ENCODE measurements at regions not wholly inside any gene's neighbourhood (a gene's known extent, or its start where the extent isn't known, plus 50 kb on each side); places are given as distances from the start of the nearest gene placed in this dataset.

- H3K4me1 ChIP-seq (ENCODE audit: control insufficient read depth in 2 of 2, insufficient read depth in 1 of 2, low read depth in 1 of 2, low read length in 2 of 2): peaks cover 4% of the 10 kb centered on the region in 2 donors
- no peak overlapping the region for H3K14ac ChIP-seq (ENCODE audit: low read length)
- DNase-seq (ENCODE audit: low spot score): no peak
- H3K27ac ChIP-seq (replicated peaks; ENCODE audit: low read length): no peak overlapping the region
- H3K27me3 ChIP-seq (ENCODE audit: control insufficient read depth in 3 of 3, insufficient read depth in 3 of 3, low read depth in 1 of 3, low read length in 3 of 3): no peaks in the 10 kb centered on the region
- no peak overlapping the region for H3K4me2 ChIP-seq (ENCODE audit: insufficient read depth, low read length, poor library complexity, severe bottlenecking)
- H3K18ac ChIP-seq (ENCODE audit: low read length): no peak overlapping the region
- H3K9ac ChIP-seq (ENCODE audit: low read depth, low read length, poor library complexity): no peak overlapping the region
- H4K8ac ChIP-seq (ENCODE audit: low read depth, low read length): no peak overlapping the region
- no peaks in the 10 kb centered on the region for H3K36me3 ChIP-seq (replicated peaks in 1 of 2; ENCODE audit: control insufficient read depth in 2 of 2, insufficient read depth in 2 of 2, low read length in 2 of 2)
- WGBS, 2 donors (ENCODE audit: extremely low coverage in 2 of 2, insufficient read length in 2 of 2, insufficient replicate concordance in 1 of 2): no CpG with 5 or more reads among the region's 6 CpGs
- H3K4ac ChIP-seq (ENCODE audit: low read length): no peak overlapping the region
- no peak overlapping the region for H2BK120ac ChIP-seq (ENCODE audit: low read depth, low read length)
- H3K9me3 ChIP-seq (replicated peaks in 1 of 2; ENCODE audit: control insufficient read depth in 2 of 2, insufficient read depth in 1 of 2, low read depth in 1 of 2, low read length in 2 of 2): peaks cover 0 to 4% of the 10 kb centered on the region in 2 donors
- H2AFZ ChIP-seq (ENCODE audit: low read length): no peak overlapping the region
- no peak overlapping the region for H3K4me3 ChIP-seq (ENCODE audit: low read length in 2 of 2)
- no peak overlapping the region for H2AK5ac ChIP-seq (ENCODE audit: low read depth, low read length)
- H3K79me1 ChIP-seq (ENCODE audit: low read depth, low read length): no peaks in the 10 kb centered on the region
- no peak overlapping the region for H2BK15ac ChIP-seq (ENCODE audit: low read length)
- H3K23ac ChIP-seq (ENCODE audit: low read depth, low read length, poor library complexity): no peak overlapping the region
- no peak overlapping the region for H4K91ac ChIP-seq (ENCODE audit: low read depth, low read length, poor library complexity)
- no peak overlapping the region for H2BK12ac ChIP-seq (ENCODE audit: low read length)
- H2BK5ac ChIP-seq (ENCODE audit: low read length): no peak overlapping the region
These were observed 153.3 kb downstream of the CARTPT start for GRCh38 chr5:71872311-71872864.

DNA sequence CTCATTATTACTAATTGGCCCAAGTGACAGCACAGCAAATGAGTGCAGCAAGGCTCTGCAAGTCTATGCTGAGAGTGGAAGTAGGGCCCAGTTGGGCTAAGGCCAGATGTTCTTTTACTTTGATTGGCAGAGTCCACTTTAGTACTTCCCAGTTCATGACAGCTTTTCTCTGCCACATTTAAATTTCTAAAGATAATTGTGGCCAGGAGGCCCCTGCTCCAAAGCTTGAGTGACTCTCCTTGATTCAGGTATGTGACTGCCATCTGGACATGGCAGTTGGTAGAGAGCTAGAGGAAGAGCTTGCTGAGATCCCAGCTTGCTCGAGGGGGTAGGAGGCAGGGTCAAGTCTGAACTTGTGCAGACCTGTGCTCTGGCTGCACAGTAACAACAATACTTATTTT is 154.1 kb downstream of the CARTPT start:
- Histone ChIP-seq H3K4me2 (ENCODE audit: insufficient read depth, low read length, poor library complexity, severe bottlenecking) (no peak overlapping the region), H2BK5ac (ENCODE audit: low read length) (no peak overlapping the region), H3K9ac (ENCODE audit: low read depth, low read length, poor library complexity) (no peak overlapping the region), H3K4me1 (ENCODE audit: control insufficient read depth in 2 of 2, insufficient read depth in 1 of 2, low read depth in 1 of 2, low read length in 2 of 2) (peaks cover 4% of the 10 kb centered on the region in 2 donors), H2BK12ac (ENCODE audit: low read length) (no peak overlapping the region), H3K4ac (ENCODE audit: low read length) (no peak overlapping the region), H2BK15ac (ENCODE audit: low read length) (no peak overlapping the region), H3K27me3 (ENCODE audit: control insufficient read depth in 3 of 3, insufficient read depth in 3 of 3, low read depth in 1 of 3, low read length in 3 of 3) (no peaks in the 10 kb centered on the region), H4K8ac (ENCODE audit: low read depth, low read length) (no peak overlapping the region), H2AFZ (ENCODE audit: low read length) (peak overlapping the region; percentile 73), H2BK120ac (ENCODE audit: low read depth, low read length) (no peak overlapping the region), H3K79me1 (ENCODE audit: low read depth, low read length) (no peaks in the 10 kb centered on the region), H3K36me3 (replicated peaks in 1 of 2; ENCODE audit: control insufficient read depth in 2 of 2, insufficient read depth in 2 of 2, low read length in 2 of 2) (no peaks in the 10 kb centered on the region), H3K14ac (ENCODE audit: low read length) (no peak overlapping the region), H2AK5ac (ENCODE audit: low read depth, low read length) (no peak overlapping the region), H3K18ac (ENCODE audit: low read length) (no peak overlapping the region), H3K23ac (ENCODE audit: low read depth, low read length, poor library complexity) (no peak overlapping the region), H3K9me3 (replicated peaks in 1 of 2; ENCODE audit: control insufficient read depth in 2 of 2, insufficient read depth in 1 of 2, low read depth in 1 of 2, low read length in 2 of 2) (peaks cover 0 to 4% of the 10 kb centered on the region in 2 donors), H3K4me3 (ENCODE audit: low read length in 2 of 2) (no peak overlapping the region), H3K27ac (replicated peaks; ENCODE audit: low read length) (no peak overlapping the region), H4K91ac (ENCODE audit: low read depth, low read length, poor library complexity) (no peak overlapping the region)
- WGBS, 2 donors (ENCODE audit: extremely low coverage in 2 of 2, insufficient read length in 2 of 2, insufficient replicate concordance in 1 of 2): no CpG with 5 or more reads among the region's 1 CpG
- DNase-seq (ENCODE audit: low spot score): no peak

GRCh38 chr5:71874521-71874920 is 155.4 kb downstream of the CARTPT start:
- no CpG with 5 or more reads among the region's 2 CpGs for WGBS, 2 donors (ENCODE audit: extremely low coverage in 2 of 2, insufficient read length in 2 of 2, insufficient replicate concordance in 1 of 2)
- Histone ChIP-seq H2AFZ (ENCODE audit: low read length) (no peak overlapping the region), H2BK120ac (ENCODE audit: low read depth, low read length) (no peak overlapping the region), H3K4me2 (ENCODE audit: insufficient read depth, low read length, poor library complexity, severe bottlenecking) (no peak overlapping the region), H3K14ac (ENCODE audit: low read length) (no peak overlapping the region), H3K9ac (ENCODE audit: low read depth, low read length, poor library complexity) (no peak overlapping the region), H3K4me1 (ENCODE audit: control insufficient read depth in 2 of 2, insufficient read depth in 1 of 2, low read depth in 1 of 2, low read length in 2 of 2) (peaks cover 4% of the 10 kb centered on the region in 2 donors), H3K18ac (ENCODE audit: low read length) (no peak overlapping the region), H3K23ac (ENCODE audit: low read depth, low read length, poor library complexity) (no peak overlapping the region), H3K36me3 (replicated peaks in 1 of 2; ENCODE audit: control insufficient read depth in 2 of 2, insufficient read depth in 2 of 2, low read length in 2 of 2) (no peaks in the 10 kb centered on the region), H2BK15ac (ENCODE audit: low read length) (no peak overlapping the region), H3K27ac (replicated peaks; ENCODE audit: low read length) (no peak overlapping the region), H3K79me1 (ENCODE audit: low read depth, low read length) (no peaks in the 10 kb centered on the region), H3K4ac (ENCODE audit: low read length) (no peak overlapping the region), H3K4me3 (ENCODE audit: low read length in 2 of 2) (no peak overlapping the region), H3K9me3 (replicated peaks in 1 of 2; ENCODE audit: control insufficient read depth in 2 of 2, insufficient read depth in 1 of 2, low read depth in 1 of 2, low read length in 2 of 2) (peaks cover 0 to 4% of the 10 kb centered on the region in 2 donors), H2AK5ac (ENCODE audit: low read depth, low read length) (no peak overlapping the region), H4K91ac (ENCODE audit: low read depth, low read length, poor library complexity) (no peak overlapping the region), H2BK5ac (ENCODE audit: low read length) (no peak overlapping the region), H3K27me3 (ENCODE audit: control insufficient read depth in 3 of 3, insufficient read depth in 3 of 3, low read depth in 1 of 3, low read length in 3 of 3) (no peaks in the 10 kb centered on the region), H4K8ac (ENCODE audit: low read depth, low read length) (no peak overlapping the region), H2BK12ac (ENCODE audit: low read length) (no peak overlapping the region)
- DNase-seq (ENCODE audit: low spot score): no peak

GRCh38 chr5:71877511-71877910 is 158.4 kb downstream of the CARTPT start:
- H3K79me1 ChIP-seq (ENCODE audit: low read depth, low read length): no peaks in the 10 kb centered on the region
- no peak overlapping the region for H2BK120ac ChIP-seq (ENCODE audit: low read depth, low read length)
- no peak overlapping the region for H3K14ac ChIP-seq (ENCODE audit: low read length)
- H3K4me2 ChIP-seq (ENCODE audit: insufficient read depth, low read length, poor library complexity, severe bottlenecking): no peak overlapping the region
- H2BK12ac ChIP-seq (ENCODE audit: low read length): no peak overlapping the region
- peak overlapping the region; percentile 57 for H2AFZ ChIP-seq (ENCODE audit: low read length)
- no peak overlapping the region for H3K23ac ChIP-seq (ENCODE audit: low read depth, low read length, poor library complexity)
- H4K8ac ChIP-seq (ENCODE audit: low read depth, low read length): no peak overlapping the region
- H3K9me3 ChIP-seq (replicated peaks in 1 of 2; ENCODE audit: control insufficient read depth in 2 of 2, insufficient read depth in 1 of 2, low read depth in 1 of 2, low read length in 2 of 2): peaks cover 0 to 4% of the 10 kb centered on the region in 2 donors
- H4K91ac ChIP-seq (ENCODE audit: low read depth, low read length, poor library complexity): no peak overlapping the region
- H2BK15ac ChIP-seq (ENCODE audit: low read length): no peak overlapping the region
- WGBS, 2 donors (ENCODE audit: extremely low coverage in 2 of 2, insufficient read length in 2 of 2, insufficient replicate concordance in 1 of 2): no CpG with 5 or more reads among the region's 1 CpG
- H3K4me3 ChIP-seq (ENCODE audit: low read length in 2 of 2): peak overlapping the region in 1 of 2 donors; percentile 40
- peaks cover 6 to 8% of the 10 kb centered on the region in 2 donors for H3K4me1 ChIP-seq (ENCODE audit: control insufficient read depth in 2 of 2, insufficient read depth in 1 of 2, low read depth in 1 of 2, low read length in 2 of 2)
- no peaks in the 10 kb centered on the region for H3K27me3 ChIP-seq (ENCODE audit: control insufficient read depth in 3 of 3, insufficient read depth in 3 of 3, low read depth in 1 of 3, low read length in 3 of 3)
- no peak overlapping the region for H2AK5ac ChIP-seq (ENCODE audit: low read depth, low read length)
- H3K9ac ChIP-seq (ENCODE audit: low read depth, low read length, poor library complexity): no peak overlapping the region
- no peak overlapping the region for H3K18ac ChIP-seq (ENCODE audit: low read length)
- H3K27ac ChIP-seq (replicated peaks; ENCODE audit: low read length): no peak overlapping the region
- DNase-seq (ENCODE audit: low spot score): no peak
- no peak overlapping the region for H2BK5ac ChIP-seq (ENCODE audit: low read length)
- no peaks in the 10 kb centered on the region for H3K36me3 ChIP-seq (replicated peaks in 1 of 2; ENCODE audit: control insufficient read depth in 2 of 2, insufficient read depth in 2 of 2, low read length in 2 of 2)
- no peak overlapping the region for H3K4ac ChIP-seq (ENCODE audit: low read length)
